Stimulated activated naive CD8-positive, alpha-beta T cell treated with anti-CD3 and anti-CD28 coated beads, Interleukin-15, amount 100 ng/mL, for 72 hours (primary cell): ENCODE measurements at regions not wholly inside any gene's neighbourhood (a gene's known extent, or its start where the extent isn't known, plus 50 kb on each side); places are given as distances from the start of the nearest gene placed in this dataset.
"Not testable (repeated sequence)": the region's sequence is repeated elsewhere in the genome, so short reads cannot be mapped to it uniquely, and the experiment has no call there.

Experiments used
- ATAC-seq: fragments of 150-1000 bp; cut with Tn5 transposase; 2 replicates; pipeline ENCODE4 v1.10.0; 2021; ENCODE audit warnings: mild to moderate bottlenecking, moderate library complexity
- DNase-seq, 2 donors: peaks; one replicate each; pipeline ENCODE4 v3.0.0; 2021 to 2022
- H3K27ac Mint-ChIP-seq, 2 donors: one replicate each; pipeline ENCODE4 v1.8.0; 2022; ENCODE audit warnings: mild to moderate bottlenecking in 2 of 2, mixed read lengths in 2 of 2, moderate library complexity in 2 of 2
- H3K27me3 Mint-ChIP-seq: one replicate; pipeline ENCODE4 v1.8.0; 2022; ENCODE audit warnings: mixed read lengths
- H3K4me1 Mint-ChIP-seq: one replicate; pipeline ENCODE4 v1.8.0; 2022; ENCODE audit warnings: mild to moderate bottlenecking, mixed read lengths
- H3K4me3 Mint-ChIP-seq, 2 donors: one replicate each; pipeline ENCODE4 v1.8.0; 2022; ENCODE audit warnings: mild to moderate bottlenecking in 2 of 2, mixed read lengths in 2 of 2, moderate library complexity in 1 of 2
- H3K9me3 Mint-ChIP-seq, 2 donors: one replicate each; pipeline ENCODE4 v1.8.0; 2022; ENCODE audit warnings: mixed read lengths in 2 of 2

- Mint-ChIP-seq H3K4me1 (peaks cover 56% of the 10 kb centered on the region), H3K4me3 (no peak overlapping the region)
Observed at GRCh38 chr2:7530001-7530400, 612.8 kb downstream of the RNF144A start.

GRCh38 chr2:7539077-7539476, 621.9 kb downstream of the RNF144A start:
- DNase-seq = peak in 1 of 2 donors; percentile 18
- peak overlapping the region in 1 of 2 donors; percentile 34 for H3K27ac Mint-ChIP-seq
- H3K9me3 Mint-ChIP-seq = peaks cover 59 to 62% of the 10 kb centered on the region in 2 donors
- H3K27me3 Mint-ChIP-seq = no peaks in the 10 kb centered on the region
- peak; percentile 60 for ATAC-seq
- peaks cover 56% of the 10 kb centered on the region for H3K4me1 Mint-ChIP-seq
- H3K4me3 Mint-ChIP-seq = peak overlapping the region; percentile 7 to 26

More at GRCh38 chr2:7530001-7530400, 612.8 kb downstream of the RNF144A start:
- DNase-seq = peak in 1 of 2 donors; percentile 24
- ATAC-seq = peak; percentile 73
- Mint-ChIP-seq H3K9me3 (peaks cover 51 to 80% of the 10 kb centered on the region in 2 donors), H3K27me3 (no peaks in the 10 kb centered on the region), H3K27ac (no peak overlapping the region)

- Mint-ChIP-seq H3K4me3 (peak overlapping the region in 1 of 2 donors; percentile 26), H3K9me3 (peaks cover 56 to 57% of the 10 kb centered on the region in 2 donors)
- ATAC-seq = no peak
Observed at GRCh38 chr2:7539760-7540159, 622.5 kb downstream of the RNF144A start.

GRCh38 chr2:7552825-7553570, 635.8 kb downstream of the RNF144A start:
- Mint-ChIP-seq H3K9me3 (peaks cover 7 to 24% of the 10 kb centered on the region in 2 donors), H3K27me3 (no peaks in the 10 kb centered on the region), H3K4me3 (peak overlapping the region; percentile 60 to 78), H3K27ac (peak overlapping the region; percentile 89 to 94), H3K4me1 (peaks cover 29% of the 10 kb centered on the region)
- no peak for DNase-seq
- peak; percentile 48 for ATAC-seq

More at GRCh38 chr2:7539760-7540159, 622.5 kb downstream of the RNF144A start:
- DNase-seq = no peak
- Mint-ChIP-seq H3K4me1 (peaks cover 50% of the 10 kb centered on the region), H3K27ac (peak overlapping the region; percentile 23 to 79), H3K27me3 (no peaks in the 10 kb centered on the region)

- Mint-ChIP-seq H3K4me3 (no peak overlapping the region), H3K9me3 (peaks cover 7 to 29% of the 10 kb centered on the region in 2 donors), H3K4me1 (peaks cover 29% of the 10 kb centered on the region), H3K27me3 (no peaks in the 10 kb centered on the region), H3K27ac (no peak overlapping the region)
- DNase-seq = no peak
- no peak for ATAC-seq
Observed at GRCh38 chr2:7555260-7555659, 638.0 kb downstream of the RNF144A start.

- peaks cover 33% of the 10 kb centered on the region for H3K4me1 Mint-ChIP-seq
- DNase-seq = no peak
- peaks cover 19 to 36% of the 10 kb centered on the region in 2 donors for H3K9me3 Mint-ChIP-seq
- no peak overlapping the region for H3K27ac Mint-ChIP-seq
- no peak overlapping the region for H3K4me3 Mint-ChIP-seq
- ATAC-seq = no peak
- H3K27me3 Mint-ChIP-seq = no peaks in the 10 kb centered on the region
Observed at GRCh38 chr2:7557376-7557775, 640.2 kb downstream of the RNF144A start.

GRCh38 chr2:7559791-7560190, 642.6 kb downstream of the RNF144A start:
- H3K4me1 Mint-ChIP-seq = peaks cover 21% of the 10 kb centered on the region
- H3K27me3 Mint-ChIP-seq = no peaks in the 10 kb centered on the region
- DNase-seq (no peak), ATAC-seq (no peak)
- H3K27ac Mint-ChIP-seq = no peak overlapping the region
- H3K4me3 Mint-ChIP-seq = no peak overlapping the region
- H3K9me3 Mint-ChIP-seq = peaks cover 34 to 43% of the 10 kb centered on the region in 2 donors

- Mint-ChIP-seq H3K4me1 (peaks cover 62% of the 10 kb centered on the region), H3K4me3 (peak overlapping the region; percentile 24), H3K9me3 (peaks cover 40 to 43% of the 10 kb centered on the region in 2 donors), H3K27me3 (no peaks in the 10 kb centered on the region), H3K27ac (peak overlapping the region; percentile 91 to 92)
- no peak for DNase-seq
- no peak for ATAC-seq
Observed at GRCh38 chr2:7566382-7566881, 649.2 kb downstream of the RNF144A start.

GRCh38 chr2:7567116-7567515, 649.9 kb downstream of the RNF144A start:
- peak overlapping the region; percentile 24 to 58 for H3K4me3 Mint-ChIP-seq
- ATAC-seq = peak; percentile 2
- peaks cover 33 to 37% of the 10 kb centered on the region in 2 donors for H3K9me3 Mint-ChIP-seq
- peaks cover 66% of the 10 kb centered on the region for H3K4me1 Mint-ChIP-seq
- DNase-seq, H3K27me3 Mint-ChIP-seq: not testable (repeated sequence)
- peak overlapping the region; percentile 91 to 92 for H3K27ac Mint-ChIP-seq

GRCh38 chr2:7567646-7568045, 650.4 kb downstream of the RNF144A start:
- peak overlapping the region; percentile 91 to 92 for H3K27ac Mint-ChIP-seq
- peaks cover 29 to 33% of the 10 kb centered on the region in 2 donors for H3K9me3 Mint-ChIP-seq
- peaks cover 72% of the 10 kb centered on the region for H3K4me1 Mint-ChIP-seq
- no peaks in the 10 kb centered on the region for H3K27me3 Mint-ChIP-seq
- ATAC-seq = peak; percentile 99
- peak; percentile 76 to 90 for DNase-seq
- peak overlapping the region; percentile 32 to 58 for H3K4me3 Mint-ChIP-seq

- peaks cover 23 to 28% of the 10 kb centered on the region in 2 donors for H3K9me3 Mint-ChIP-seq
- peak overlapping the region in 1 of 2 donors; percentile 15 for H3K27ac Mint-ChIP-seq
- ATAC-seq (no peak), DNase-seq (no peak)
- H3K4me1 Mint-ChIP-seq = peaks cover 90% of the 10 kb centered on the region
- H3K27me3 Mint-ChIP-seq = no peaks in the 10 kb centered on the region
- no peak overlapping the region for H3K4me3 Mint-ChIP-seq
Observed at GRCh38 chr2:7570247-7570646, 653.0 kb downstream of the RNF144A start.

GRCh38 chr2:7571701-7572100, 654.5 kb downstream of the RNF144A start:
- Mint-ChIP-seq H3K4me1 (peaks cover 75% of the 10 kb centered on the region), H3K9me3 (peaks cover 20 to 21% of the 10 kb centered on the region in 2 donors), H3K27me3 (no peaks in the 10 kb centered on the region), H3K27ac (peak overlapping the region in 1 of 2 donors; percentile 55), H3K4me3 (peak overlapping the region; percentile 17 to 28)
- ATAC-seq (no peak), DNase-seq (no peak)

- DNase-seq (peak; percentile 32 to 64), ATAC-seq (peak; percentile 53)
- peaks cover 68% of the 10 kb centered on the region for H3K4me1 Mint-ChIP-seq
- peak overlapping the region; percentile 20 to 25 for H3K4me3 Mint-ChIP-seq
- H3K9me3 Mint-ChIP-seq = peaks cover 19% of the 10 kb centered on the region in 2 donors
- no peaks in the 10 kb centered on the region for H3K27me3 Mint-ChIP-seq
- H3K27ac Mint-ChIP-seq = peak overlapping the region in 1 of 2 donors; percentile 59
Observed at GRCh38 chr2:7572450-7572849, 655.2 kb downstream of the RNF144A start.

- DNase-seq (no peak), ATAC-seq (no peak)
- no peak overlapping the region for H3K4me3 Mint-ChIP-seq
- H3K4me1 Mint-ChIP-seq = peaks cover 59% of the 10 kb centered on the region
- H3K9me3 Mint-ChIP-seq = peaks cover 27 to 28% of the 10 kb centered on the region in 2 donors
- no peak overlapping the region for H3K27ac Mint-ChIP-seq
- H3K27me3 Mint-ChIP-seq = no peaks in the 10 kb centered on the region
Observed at GRCh38 chr2:7573166-7573825, 656.1 kb downstream of the RNF144A start.

- Mint-ChIP-seq H3K27ac (no peak overlapping the region), H3K9me3 (peaks cover 33 to 34% of the 10 kb centered on the region in 2 donors), H3K27me3 (no peaks in the 10 kb centered on the region), H3K4me1 (peaks cover 50% of the 10 kb centered on the region), H3K4me3 (no peak overlapping the region)
- ATAC-seq = no peak
- no peak for DNase-seq
Observed at GRCh38 chr2:7574385-7574784, 657.2 kb downstream of the RNF144A start.

GRCh38 chr2:7577769-7578168, 660.6 kb downstream of the RNF144A start:
- ATAC-seq (no peak), DNase-seq (no peak)
- H3K27me3 Mint-ChIP-seq = no peaks in the 10 kb centered on the region
- peaks cover 18% of the 10 kb centered on the region for H3K4me1 Mint-ChIP-seq
- H3K4me3 Mint-ChIP-seq = no peak overlapping the region
- H3K27ac Mint-ChIP-seq = no peak overlapping the region
- peaks cover 41 to 42% of the 10 kb centered on the region in 2 donors for H3K9me3 Mint-ChIP-seq
